GM13976 (cell line): ENCODE measurements at regions not wholly inside any gene's neighbourhood (a gene's known extent, or its start where the extent isn't known, plus 50 kb on each side); places are given as distances from the start of the nearest gene placed in this dataset.

Experiments used
- DNase-seq: peaks from one replicate; pipeline ENCODE4 v3.0.0; 2012; ENCODE audit warnings: low spot score
- CTCF ChIP-seq: IDR thresholded peaks from 2 replicates; pipeline ENCODE4 v1.5.1; 2012; ENCODE audit warnings: borderline replicate concordance, mild to moderate bottlenecking; ENCODE audit not compliant: insufficient read depth; ENCODE audit errors: extremely low read depth, missing control alignments, control extremely low read depth
- in situ Hi-C: fragments of 300-500 bp; cut with MboI; formaldehyde crosslinking; loops from one replicate; pipeline ENCODE4 v1.12.0; 2022; ENCODE audit warnings: low sequenced_read_pairs, mixed read lengths, inconsistent platforms; ENCODE audit not compliant: unreplicated experiment

GRCh38 chrX:136975684-136976470 lies 57.9 kb downstream of the GPR101 start:
- TF ChIP-seq CTCF, result no peak
- no peak for DNase-seq
- in situ Hi-C loops, result no loop called here

- DNase-seq, result no peak
- in situ Hi-C loops, result no loop called here
- no peak for TF ChIP-seq CTCF
Measured at GRCh38 chrX:136967966-136968365, 65.8 kb downstream of the GPR101 start.

- TF ChIP-seq CTCF, result no peak
- no peak for DNase-seq
- in situ Hi-C loops, result no loop called here
Measured at GRCh38 chrX:136963973-136964372, 69.8 kb downstream of the GPR101 start.

- no peak for TF ChIP-seq CTCF
Measured at GRCh38 chrX:136961594-136962135, 72.1 kb downstream of the GPR101 start.

GRCh38 chrX:136954930-136955329 lies 74.4 kb upstream of the RBMX start:
- peak; percentile 19 for DNase-seq
- in situ Hi-C loops, result loop anchor here (10.0 kb wide), 1 partner anchor 100 kb away; no protein-coding TSS in a partner anchor
- no peak for TF ChIP-seq CTCF

More at GRCh38 chrX:136961594-136962135, 72.1 kb downstream of the GPR101 start:
- no peak for DNase-seq
- in situ Hi-C loops, result no loop called here

- in situ Hi-C loops, result loop anchor here (10.0 kb wide), 1 partner anchor 101 kb away; no protein-coding TSS in a partner anchor
- TF ChIP-seq CTCF, result peak; percentile 66
- peak; percentile 60 for DNase-seq
Measured at GRCh38 chrX:136953867-136954787, 73.6 kb upstream of the RBMX start.
